Gastrocnemius medialis (tissue), 4 donors: ENCODE measurements at regions not wholly inside any gene's neighbourhood (a gene's known extent, or its start where the extent isn't known, plus 50 kb on each side); places are given as distances from the start of the nearest gene placed in this dataset.

Source experiments
- CTCF ChIP-seq, 5 experiments: fragments of 450-650 bp in 3 of 5; fragments of 200-600 bp in 2 of 5; sonication (generic) in 2 of 5; IDR thresholded peaks in 4 of 5; conservative IDR thresholded peaks in 1 of 5; 1 replicate in 4 of 5; 2 replicates in 1 of 5; pipeline ENCODE4 v1.5.1; 2016 to 2019; ENCODE audit warnings: antibody characterized with exemption in 5 of 5, mild to moderate bottlenecking in 3 of 5, moderate library complexity in 3 of 5
- POLR2A ChIP-seq, 2 donors: fragments of 450-650 bp; IDR thresholded peaks; one replicate each; pipeline ENCODE4 v1.6.1; 2017; ENCODE audit warnings: antibody characterized with exemption in 2 of 2, mild to moderate bottlenecking in 2 of 2, moderate library complexity in 2 of 2

DNA sequence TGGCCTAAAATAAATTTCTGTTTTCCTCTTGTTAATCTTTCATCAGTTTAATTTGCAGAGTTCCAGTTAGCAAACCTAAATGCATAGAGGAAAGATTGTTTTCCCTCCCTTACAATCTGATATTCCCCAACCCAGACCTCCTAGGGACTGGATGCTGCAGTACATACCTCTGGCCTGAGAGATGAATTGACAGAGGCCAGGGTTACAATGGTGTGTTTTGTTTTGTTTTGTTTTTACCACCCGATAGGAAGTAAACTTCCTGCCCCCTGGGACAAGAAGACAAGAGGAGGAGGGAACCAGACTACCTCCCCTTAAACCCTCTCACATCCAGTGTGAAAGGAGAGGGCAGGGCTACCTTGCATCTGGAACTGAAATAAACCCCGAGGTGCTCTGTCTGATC lies 319.0 kb downstream of the LRFN2 start:
- no peak for TF ChIP-seq CTCF (IDR thresholded peaks at IDR 0.05 in 4 of 5, conservative IDR thresholded peaks at IDR 0.05 in 1 of 5)
- TF ChIP-seq POLR2A (IDR thresholded peaks at IDR 0.05) = no peak
